Astrocyte of the spinal cord (primary cell): ENCODE measurements at regions not wholly inside any gene's neighbourhood (a gene's known extent, or its start where the extent isn't known, plus 50 kb on each side); places are given as distances from the start of the nearest gene placed in this dataset.

Source experiments
- DNase-seq: peaks from one replicate; pipeline ENCODE4 v3.0.0; 2011; ENCODE audit warnings: low read depth, low spot score
- H3K4me3 ChIP-seq: 2 replicates; pipeline ENCODE4 v1.5.1; 2011; ENCODE audit warnings: low read depth, mild to moderate bottlenecking, low read length, moderate library complexity
- in situ Hi-C: cut with HindIII; loops from 2 replicates; pipeline ENCODE4 v1.10.0; 2017; ENCODE audit warnings: low sequenced_read_pairs
- TF ChIP-seq, protein P1 (sequence below): IDR thresholded peaks from 2 replicates; pipeline ENCODE4 v1.5.1; 2012; ENCODE audit warnings: low read depth, mild to moderate bottlenecking, low read length, inconsistent platforms

DNA sequence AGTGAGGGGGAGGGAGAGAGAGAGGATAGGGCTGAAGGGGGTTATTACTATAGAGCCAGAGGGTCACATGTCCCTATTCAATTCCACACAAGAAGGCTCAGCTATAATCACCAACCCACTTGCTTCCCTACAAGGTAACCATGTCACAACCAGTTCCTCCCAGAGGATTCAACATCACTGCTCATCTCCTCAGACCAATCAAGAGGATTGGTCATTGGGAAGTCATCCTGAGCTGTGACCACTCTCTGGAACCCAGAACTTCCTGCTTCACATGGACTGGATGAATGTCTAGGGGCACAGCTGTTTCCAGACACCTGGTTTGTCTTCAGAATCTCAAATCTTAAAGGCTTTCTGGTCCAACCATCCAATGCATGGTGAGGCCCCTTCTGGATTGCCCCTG, 154.9 kb upstream of the SDK2 start:
- DNase-seq: no peak
- no peak overlapping the region for H3K4me3 ChIP-seq
- in situ Hi-C loops: no loop called here
- TF ChIP-seq, protein P1, sequence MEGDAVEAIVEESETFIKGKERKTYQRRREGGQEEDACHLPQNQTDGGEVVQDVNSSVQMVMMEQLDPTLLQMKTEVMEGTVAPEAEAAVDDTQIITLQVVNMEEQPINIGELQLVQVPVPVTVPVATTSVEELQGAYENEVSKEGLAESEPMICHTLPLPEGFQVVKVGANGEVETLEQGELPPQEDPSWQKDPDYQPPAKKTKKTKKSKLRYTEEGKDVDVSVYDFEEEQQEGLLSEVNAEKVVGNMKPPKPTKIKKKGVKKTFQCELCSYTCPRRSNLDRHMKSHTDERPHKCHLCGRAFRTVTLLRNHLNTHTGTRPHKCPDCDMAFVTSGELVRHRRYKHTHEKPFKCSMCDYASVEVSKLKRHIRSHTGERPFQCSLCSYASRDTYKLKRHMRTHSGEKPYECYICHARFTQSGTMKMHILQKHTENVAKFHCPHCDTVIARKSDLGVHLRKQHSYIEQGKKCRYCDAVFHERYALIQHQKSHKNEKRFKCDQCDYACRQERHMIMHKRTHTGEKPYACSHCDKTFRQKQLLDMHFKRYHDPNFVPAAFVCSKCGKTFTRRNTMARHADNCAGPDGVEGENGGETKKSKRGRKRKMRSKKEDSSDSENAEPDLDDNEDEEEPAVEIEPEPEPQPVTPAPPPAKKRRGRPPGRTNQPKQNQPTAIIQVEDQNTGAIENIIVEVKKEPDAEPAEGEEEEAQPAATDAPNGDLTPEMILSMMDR: no peak

- no peak for DNase-seq
- no peak overlapping the region for H3K4me3 ChIP-seq
- TF ChIP-seq, protein P1: no peak
- in situ Hi-C loops: no loop called here
These were observed 155.8 kb upstream of the SDK2 start for GRCh38 chr17:73799781-73800627.

DNA sequence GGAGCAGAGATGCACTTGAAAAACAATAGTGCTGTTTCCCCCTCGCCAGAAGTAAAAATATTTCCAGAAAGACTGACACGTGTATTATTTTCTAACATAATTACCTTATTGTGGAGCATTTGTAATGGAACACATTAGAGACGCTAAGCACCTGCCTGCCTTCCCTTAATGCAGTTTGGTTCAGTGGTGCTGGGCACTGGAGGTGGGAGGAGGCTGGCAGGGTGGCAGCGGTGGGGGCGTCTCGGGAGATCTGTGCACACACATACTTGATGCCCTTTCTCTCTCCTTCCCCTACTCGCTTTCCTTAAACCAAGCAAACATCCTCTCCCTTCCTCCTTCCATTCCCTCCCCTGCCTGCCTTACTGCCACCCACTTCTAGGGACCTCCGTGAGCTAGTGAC, 156.6 kb upstream of the SDK2 start:
- in situ Hi-C loops: no loop called here
- no peak for DNase-seq
- no peak overlapping the region for H3K4me3 ChIP-seq
- TF ChIP-seq, protein P1: no peak

DNA sequence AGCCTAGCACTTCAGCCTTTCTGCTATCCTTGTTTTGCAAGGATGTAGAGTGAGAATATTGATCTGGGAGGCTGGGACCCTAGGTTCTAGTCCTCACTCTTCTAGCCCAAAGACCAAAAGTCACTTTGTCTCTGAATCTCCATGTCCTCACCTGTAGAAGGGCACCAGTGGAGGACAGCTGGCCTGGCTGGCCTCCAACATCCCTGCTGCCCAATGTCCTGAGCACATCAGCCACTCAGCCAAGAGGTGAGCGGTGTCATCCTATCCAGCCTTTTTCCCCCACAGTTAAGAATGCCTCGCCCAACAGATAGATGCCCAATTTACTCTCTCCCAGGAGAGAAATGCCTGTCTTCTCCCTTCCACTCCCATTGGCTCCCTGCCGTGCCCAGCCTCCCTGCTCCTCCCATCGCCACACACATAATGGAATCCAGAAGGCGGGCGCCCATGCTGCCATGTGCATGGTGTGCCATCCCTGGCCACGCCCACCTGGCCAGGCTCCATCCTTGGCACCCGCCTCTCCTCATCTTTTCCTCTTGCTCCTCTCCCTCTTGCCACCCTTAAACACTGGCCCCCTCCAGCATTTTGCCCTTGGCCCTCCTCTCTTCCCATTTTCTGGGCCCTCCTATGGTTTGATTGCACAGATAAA, 157.3 kb upstream of the SDK2 start:
- no peak for DNase-seq
- no peak overlapping the region for H3K4me3 ChIP-seq
- in situ Hi-C loops: no loop called here
- TF ChIP-seq, protein P1: no peak

DNA sequence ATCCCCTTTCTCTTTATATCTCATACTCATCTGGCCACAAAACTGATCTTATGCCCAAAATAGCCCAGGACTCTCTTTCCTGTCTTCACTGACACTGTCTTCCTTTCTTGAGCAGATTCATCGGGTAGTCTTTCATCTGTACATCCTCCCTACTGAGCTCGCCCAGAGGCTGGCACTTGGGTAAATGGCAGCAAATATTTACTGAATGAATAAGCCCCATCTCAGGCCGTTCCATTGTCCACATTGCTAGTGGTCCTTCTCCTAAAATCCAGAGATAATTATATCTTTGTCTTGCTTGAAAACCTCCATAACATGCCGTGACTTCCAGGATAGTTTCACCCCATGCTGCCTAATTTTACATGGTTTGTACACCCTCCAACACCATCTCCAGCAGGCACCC, 158.1 kb upstream of the SDK2 start:
- TF ChIP-seq, protein P1: no peak
- in situ Hi-C loops: no loop called here
- no peak for DNase-seq
- no peak overlapping the region for H3K4me3 ChIP-seq

GRCh38 chr17:73802871-73803270, 158.6 kb upstream of the SDK2 start:
- no peak for DNase-seq
- TF ChIP-seq, protein P1: no peak
- no peak overlapping the region for H3K4me3 ChIP-seq
- in situ Hi-C loops: no loop called here
